Activated CD8-positive, alpha-beta T cell treated with anti-CD3 and anti-CD28 coated beads for 36 hours (primary cell): ENCODE measurements at regions not wholly inside any gene's neighbourhood (a gene's known extent, or its start where the extent isn't known, plus 50 kb on each side); places are given as distances from the start of the nearest gene placed in this dataset.

ENCODE experiments used
- ATAC-seq: fragments of 200-7000 bp; cut with Tn5 transposase; one replicate; pipeline ENCODE4 v1.10.0; 2021; ENCODE audit warnings: mild to moderate bottlenecking, moderate library complexity
- CTCF ChIA-PET: fragments of 350-600 bp; sonication (Branson Sonifier 250); formaldehyde crosslinking; loops from one replicate; lab custom pipeline; 2021; ENCODE audit warnings: antibody characterized with exemption; lab: Charles Lee
- POLR2A ChIA-PET: fragments of 350-600 bp; sonication (Branson Sonifier 250); formaldehyde crosslinking; loops from one replicate; lab custom pipeline; 2021; ENCODE audit warnings: antibody characterized with exemption; lab: Charles Lee
- DNase-seq: peaks from one replicate; pipeline ENCODE4 v3.0.0-alpha.2; 2020
- H3K27ac Mint-ChIP-seq: one replicate; pipeline ENCODE4 v1.8.0; 2021; ENCODE audit warnings: mild to moderate bottlenecking, mixed read lengths
- H3K27me3 Mint-ChIP-seq: one replicate; pipeline ENCODE4 v1.8.0; 2021; ENCODE audit warnings: mixed read lengths
- H3K36me3 Mint-ChIP-seq: one replicate; pipeline ENCODE4 v1.8.0; 2021; ENCODE audit warnings: low read depth, mixed read lengths
- H3K4me1 Mint-ChIP-seq: one replicate; pipeline ENCODE4 v1.8.0; 2021; ENCODE audit warnings: low read depth, mixed read lengths
- H3K4me3 Mint-ChIP-seq: one replicate; pipeline ENCODE4 v1.8.0; 2021; ENCODE audit warnings: mild to moderate bottlenecking, moderate library complexity, mixed read lengths
- H3K9me3 Mint-ChIP-seq: one replicate; pipeline ENCODE4 v1.8.0; 2021; ENCODE audit warnings: mixed read lengths
- CTCF ChIP-seq: fragments of 200-600 bp; IDR thresholded peaks from one replicate; pipeline ENCODE4 v1.8.0; 2022; ENCODE audit warnings: antibody characterized with exemption, mild to moderate bottlenecking
- intact Hi-C: fragments of 100-400 bp; cut with micrococcal nuclease; formaldehyde crosslinking; loops from one replicate; pipeline ENCODE4 v1.10.0; 2022

- H3K4me1 Mint-ChIP-seq, result no peaks in the 10 kb centered on the region
- H3K36me3 Mint-ChIP-seq, result no peaks in the 10 kb centered on the region
- DNase-seq (no peak), ATAC-seq (no peak)
- ChIA-PET POLR2A (no interaction called here), CTCF (no interaction called here)
- no peak overlapping the region for H3K4me3 Mint-ChIP-seq
- intact Hi-C loops, result no loop called here
- H3K27ac Mint-ChIP-seq, result no peak overlapping the region
- TF ChIP-seq CTCF, result no peak
- peaks cover 2% of the 10 kb centered on the region for H3K9me3 Mint-ChIP-seq
- peaks cover 3% of the 10 kb centered on the region for H3K27me3 Mint-ChIP-seq
Measured at GRCh38 chr2:166550923-166551322, 56.9 kb upstream of the SCN7A start.

- no peak overlapping the region for H3K27ac Mint-ChIP-seq
- intact Hi-C loops, result no loop called here
- H3K4me1 Mint-ChIP-seq, result no peaks in the 10 kb centered on the region
- ChIA-PET POLR2A (no interaction called here), CTCF (no interaction called here)
- TF ChIP-seq CTCF, result no peak
- DNase-seq (no peak), ATAC-seq (no peak)
- no peaks in the 10 kb centered on the region for H3K36me3 Mint-ChIP-seq
- no peaks in the 10 kb centered on the region for H3K9me3 Mint-ChIP-seq
- peaks cover 1% of the 10 kb centered on the region for H3K27me3 Mint-ChIP-seq
- H3K4me3 Mint-ChIP-seq, result no peak overlapping the region
Measured at GRCh38 chr2:166545473-166545872, 51.4 kb upstream of the SCN7A start.
